Pancreas (tissue), 10 donors: ENCODE measurements at regions not wholly inside any gene's neighbourhood (a gene's known extent, or its start where the extent isn't known, plus 50 kb on each side); places are given as distances from the start of the nearest gene placed in this dataset.
"Not testable (repeated sequence)": the region's sequence is repeated elsewhere in the genome, so short reads cannot be mapped to it uniquely, and the experiment has no call there.

Source experiments
- ATAC-seq, 4 donors: fragments of 200-7000 bp; cut with Tn5 transposase; one replicate each; pipeline versions ENCODE4 v1.8.0 to v1.9.1; 2020; ENCODE audit warnings: mild to moderate bottlenecking in 4 of 4, moderate library complexity in 4 of 4
- DNase-seq, 6 donors: peaks; one replicate each; pipeline ENCODE4 v3.0.0-alpha.2; 2020
- FAIRE-seq: peaks from 2 replicates; lab custom pipeline; 2012; peaks lifted over from hg19 to GRCh38; lab: Jason Lieb, UNC
- H3K27ac ChIP-seq, 4 donors: fragments of 200-600 bp; sonication (generic); 1 replicate in 3 of 4; 2 replicates in 1 of 4; pipeline versions ENCODE4 v1.5.0 to v1.8.0; 2020
- H3K27me3 ChIP-seq, 4 donors: fragments of 200-600 bp; one replicate each; pipeline ENCODE4 v1.8.0; 2021
- H3K36me3 ChIP-seq, 3 donors: fragments of 200-600 bp; sonication (generic) in 1 of 3; one replicate each; pipeline versions ENCODE4 v1.5.0 to v1.8.0; 2020 to 2021
- H3K4me1 ChIP-seq, 3 donors: fragments of 200-600 bp; one replicate each; pipeline ENCODE4 v1.8.0; 2021
- H3K4me3 ChIP-seq, 4 donors: fragments of 200-600 bp; sonication (generic) in 2 of 4; one replicate each; pipeline versions ENCODE4 v1.5.0 to v1.8.0; 2020 to 2021
- H3K9me3 ChIP-seq, 4 donors: fragments of 200-600 bp; one replicate each; pipeline ENCODE4 v1.8.0; 2021
- WGBS, 2 donors: extraction: QIAGEN DNeasy Blood & Tissue Kit; methylation state at CpG; one replicate each; pipeline ENCODE4 v1.1.7; 2013; 5-methylcytosine and 5-hydroxymethylcytosine counted together
- intact Hi-C, 3 donors: fragments of 100-400 bp; cut with DNase I; formaldehyde crosslinking; loops; one replicate each; pipeline versions ENCODE4 v1.11.1 to v1.14.2; 2022
- TF ChIP-seq, protein P1 (sequence below), 4 donors: fragments of 200-600 bp; sonication (generic) in 3 of 4; IDR thresholded peaks; one replicate each; pipeline versions ENCODE4 v1.5.0 to v1.8.0; 2021; ENCODE audit warnings: antibody characterized with exemption in 4 of 4
- donor health status: healthy with polysubstance abuse.
- donor health status: DM: no; HTN: no; CAD: no; lungs with moderate emphysema.
- donor health status: DM: no; HTN: no; CAD: no.
- donor health status: control.
- donor health status: control.
- donor health status: Bipolar disorder and iron deficiency.
- donor health status: DM: yes; HTN: yes; CAD: no.
- donor health status: DM: no; HTN: no; CAD: no.
- donor health status: DM: no; HTN: no; CAD: no.
- donor health status: DM: yes; HTN: yes; CAD: no.

- H3K4me1 ChIP-seq: no peaks in the 10 kb centered on the region
- TF ChIP-seq, protein P1, sequence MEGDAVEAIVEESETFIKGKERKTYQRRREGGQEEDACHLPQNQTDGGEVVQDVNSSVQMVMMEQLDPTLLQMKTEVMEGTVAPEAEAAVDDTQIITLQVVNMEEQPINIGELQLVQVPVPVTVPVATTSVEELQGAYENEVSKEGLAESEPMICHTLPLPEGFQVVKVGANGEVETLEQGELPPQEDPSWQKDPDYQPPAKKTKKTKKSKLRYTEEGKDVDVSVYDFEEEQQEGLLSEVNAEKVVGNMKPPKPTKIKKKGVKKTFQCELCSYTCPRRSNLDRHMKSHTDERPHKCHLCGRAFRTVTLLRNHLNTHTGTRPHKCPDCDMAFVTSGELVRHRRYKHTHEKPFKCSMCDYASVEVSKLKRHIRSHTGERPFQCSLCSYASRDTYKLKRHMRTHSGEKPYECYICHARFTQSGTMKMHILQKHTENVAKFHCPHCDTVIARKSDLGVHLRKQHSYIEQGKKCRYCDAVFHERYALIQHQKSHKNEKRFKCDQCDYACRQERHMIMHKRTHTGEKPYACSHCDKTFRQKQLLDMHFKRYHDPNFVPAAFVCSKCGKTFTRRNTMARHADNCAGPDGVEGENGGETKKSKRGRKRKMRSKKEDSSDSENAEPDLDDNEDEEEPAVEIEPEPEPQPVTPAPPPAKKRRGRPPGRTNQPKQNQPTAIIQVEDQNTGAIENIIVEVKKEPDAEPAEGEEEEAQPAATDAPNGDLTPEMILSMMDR (IDR thresholded peaks at IDR 0.05): no peak
- H3K4me3 ChIP-seq: no peak overlapping the region
- intact Hi-C loops: no loop called here
- no peak overlapping the region for H3K27ac ChIP-seq
- FAIRE-seq (no peak), ATAC-seq (no peak), DNase-seq (no peak)
- no peaks in the 10 kb centered on the region for H3K9me3 ChIP-seq
- H3K27me3 ChIP-seq: peaks cover 0 to 21% (median 0%) of the 10 kb centered on the region in 4 donors
- WGBS, 2 donors: 58 to 76% methylated on average over 2 of the region's 2 CpGs
- H3K36me3 ChIP-seq: no peaks in the 10 kb centered on the region
Observed at GRCh38 chrX:40530509-40530908, 50.3 kb upstream of the ATP6AP2 start.

DNA sequence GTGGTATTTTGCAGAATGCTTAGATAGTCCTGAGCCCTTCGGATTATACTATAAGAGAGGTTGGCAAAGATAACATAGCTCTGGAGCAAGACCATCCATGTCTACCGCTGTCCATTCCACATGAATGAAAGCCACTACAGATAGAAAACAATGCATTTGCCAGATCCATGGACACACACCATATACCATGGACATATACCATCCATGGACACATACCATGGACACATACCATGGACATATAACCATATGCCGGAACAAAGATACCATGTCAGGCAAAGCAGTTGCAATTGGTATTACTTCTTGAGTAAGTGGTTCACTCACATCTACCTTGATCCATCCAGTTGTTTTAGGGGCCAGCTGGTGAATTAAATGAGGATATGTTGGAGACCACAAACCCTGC lies 53.2 kb upstream of the ATP6AP2 start:
- DNase-seq (no peak), ATAC-seq (no peak), FAIRE-seq (no peak)
- Histone ChIP-seq H3K27me3 (peaks cover 0 to 22% (median 0%) of the 10 kb centered on the region in 4 donors), H3K4me1 (no peaks in the 10 kb centered on the region), H3K9me3 (no peaks in the 10 kb centered on the region), H3K27ac (no peak overlapping the region), H3K4me3 (no peak overlapping the region), H3K36me3 (no peaks in the 10 kb centered on the region)
- TF ChIP-seq, protein P1 (IDR thresholded peaks at IDR 0.05): no peak
- intact Hi-C loops: no loop called here
- WGBS, 2 donors: 91% methylated on average over 3 of the region's 3 CpGs

- ATAC-seq (no peak), FAIRE-seq (no peak), DNase-seq (no peak)
- H3K27ac ChIP-seq: no peak overlapping the region
- intact Hi-C loops: no loop called here
- H3K4me3 ChIP-seq: no peak overlapping the region
- H3K27me3 ChIP-seq: peaks cover 0 to 20% (median 0%) of the 10 kb centered on the region in 4 donors
- H3K36me3 ChIP-seq: no peaks in the 10 kb centered on the region
- WGBS, 2 donors: 84 to 87% methylated on average over 2 of the region's 2 CpGs
- no peaks in the 10 kb centered on the region for H3K9me3 ChIP-seq
- TF ChIP-seq, protein P1 (IDR thresholded peaks at IDR 0.05): no peak
- H3K4me1 ChIP-seq: no peaks in the 10 kb centered on the region
Observed at GRCh38 chrX:40526412-40526811, 54.4 kb upstream of the ATP6AP2 start.

- 86 to 92% methylated on average over 1 of the region's 1 CpG for WGBS, 2 donors
- H3K36me3 ChIP-seq, H3K9me3 ChIP-seq, H3K4me3 ChIP-seq, ATAC-seq, intact Hi-C loops, FAIRE-seq, DNase-seq, H3K4me1 ChIP-seq, H3K27ac ChIP-seq: not testable (repeated sequence)
- H3K27me3 ChIP-seq: peaks cover 0 to 19% (median 0%) of the 10 kb centered on the region in 4 donors
Observed at GRCh38 chrX:40525901-40526300, 54.9 kb upstream of the ATP6AP2 start.

- no peak overlapping the region for H3K27ac ChIP-seq
- no peaks in the 10 kb centered on the region for H3K4me1 ChIP-seq
- no peak for DNase-seq
- H3K36me3 ChIP-seq: no peaks in the 10 kb centered on the region
- no peaks in the 10 kb centered on the region for H3K9me3 ChIP-seq
- TF ChIP-seq, protein P1 (IDR thresholded peaks at IDR 0.05): no peak
- peaks cover 0 to 11% (median 0%) of the 10 kb centered on the region in 4 donors for H3K27me3 ChIP-seq
- no peak for FAIRE-seq
- 67 to 72% methylated on average over 1 of the region's 1 CpG for WGBS, 2 donors
- ATAC-seq: no peak
- H3K4me3 ChIP-seq: no peak overlapping the region
- intact Hi-C loops: no loop called here
Observed at GRCh38 chrX:40524423-40524822, 56.3 kb upstream of the ATP6AP2 start.
